Neural cell (in vitro differentiated cells): ENCODE measurements at regions not wholly inside any gene's neighbourhood (a gene's known extent, or its start where the extent isn't known, plus 50 kb on each side); places are given as distances from the start of the nearest gene placed in this dataset.

Source experiments
- H2AFZ ChIP-seq: fragments of 200-600, 300-800 bp; sonication (generic), shearing (Covaris generic); 2 replicates; pipeline ENCODE4 v1.6.0; 2014; ENCODE audit warnings: low read depth, mild to moderate bottlenecking, antibody characterized with exemption, low read length, moderate library complexity
- H3F3A ChIP-seq: fragments of 200-600 bp; shearing (Covaris generic); 2 replicates; pipeline ENCODE4 v1.6.1; 2016; ENCODE audit warnings: mild to moderate bottlenecking, moderate library complexity, mixed read lengths, antibody characterized with exemption, low read length; ENCODE audit not compliant: insufficient read depth, poor library complexity, severe bottlenecking
- H3K27ac ChIP-seq: fragments of 200-600, 300-800 bp; sonication (generic), shearing (Covaris generic); 2 replicates; pipeline ENCODE4 v1.5.1; 2014; ENCODE audit warnings: mild to moderate bottlenecking, low read length, moderate library complexity
- H3K27me3 ChIP-seq: fragments of 300-800, 200-600 bp; sonication (generic), shearing (Covaris generic); 2 replicates; pipeline ENCODE4 v1.6.0; 2014; ENCODE audit warnings: mild to moderate bottlenecking, low read depth, low read length, moderate library complexity; ENCODE audit not compliant: insufficient read depth
- H3K36me3 ChIP-seq: fragments of 300-800, 200-600 bp; sonication (generic), shearing (Covaris generic); 2 replicates; pipeline ENCODE4 v1.5.1; 2014; ENCODE audit warnings: mild to moderate bottlenecking, antibody characterized with exemption, low read length, moderate library complexity; ENCODE audit not compliant: insufficient read depth
- H3K4me2 ChIP-seq: fragments of 300-800, 200-600 bp; sonication (generic), shearing (Covaris generic); 2 replicates; pipeline ENCODE4 v1.6.0; 2014; ENCODE audit warnings: mild to moderate bottlenecking, low read length
- H3K4me3 ChIP-seq: fragments of 300-800, 200-600 bp; sonication (generic), shearing (Covaris generic); 2 replicates; pipeline ENCODE4 v1.5.1; 2014; ENCODE audit warnings: mild to moderate bottlenecking, low read length, moderate library complexity
- H3K79me2 ChIP-seq: fragments of 200-600 bp; shearing (Covaris generic); replicated peaks from 2 replicates; pipeline ENCODE4 v1.6.0; 2014; ENCODE audit warnings: mild to moderate bottlenecking, low read length, moderate library complexity; ENCODE audit not compliant: insufficient read depth
- H3K9ac ChIP-seq: fragments of 300-800, 200-600 bp; sonication (generic), shearing (Covaris generic); 2 replicates; pipeline ENCODE4 v1.6.1; 2016; ENCODE audit warnings: mild to moderate bottlenecking, low read length, mixed read lengths
- H3K9me2 ChIP-seq: fragments of 200-600 bp; shearing (Covaris generic); 2 replicates; pipeline ENCODE4 v1.6.1; 2016; ENCODE audit warnings: mild to moderate bottlenecking, low read length, mixed read lengths; ENCODE audit not compliant: insufficient read depth
- H3K9me3 ChIP-seq: fragments of 200-600, 300-800 bp; sonication (generic), shearing (Covaris generic); 2 replicates; pipeline ENCODE4 v1.6.1; 2016; ENCODE audit warnings: mild to moderate bottlenecking, mixed run types, low read length, moderate library complexity, mixed read lengths
- H4K20me1 ChIP-seq: fragments of 200-600 bp; shearing (Covaris generic); 2 replicates; pipeline ENCODE4 v1.6.1; 2016; ENCODE audit warnings: mild to moderate bottlenecking, mixed run types; ENCODE audit not compliant: insufficient read depth
- CTCF ChIP-seq: fragments of 450-650 bp; IDR thresholded peaks from 2 replicates; pipeline ENCODE4 v1.5.1; 2014; ENCODE audit warnings: antibody characterized with exemption, mild to moderate bottlenecking, moderate library complexity; ENCODE audit not compliant: poor library complexity, severe bottlenecking
- EP300 ChIP-seq: fragments of 450-650 bp; conservative IDR thresholded peaks from 2 replicates; pipeline ENCODE4 v1.6.1; 2014; ENCODE audit warnings: antibody characterized with exemption, mild to moderate bottlenecking, moderate library complexity; ENCODE audit not compliant: poor library complexity, severe bottlenecking
- EZH2 ChIP-seq: fragments of 200-600, 300-800 bp; shearing (Covaris generic), sonication (generic); IDR thresholded peaks from 2 replicates; pipeline ENCODE4 v1.6.1; 2014; ENCODE audit warnings: antibody characterized with exemption, low read length, borderline replicate concordance, mild to moderate bottlenecking; ENCODE audit not compliant: insufficient read depth, poor library complexity, severe bottlenecking
- REST ChIP-seq: IDR thresholded peaks from 2 replicates; pipeline ENCODE4 v1.6.1; 2012; ENCODE audit warnings: borderline replicate concordance
- SMC3 ChIP-seq: fragments of 450-650 bp; conservative IDR thresholded peaks from 2 replicates; pipeline ENCODE4 v1.6.1; 2014; ENCODE audit warnings: antibody characterized with exemption, mild to moderate bottlenecking, moderate library complexity; ENCODE audit not compliant: poor library complexity

- TF ChIP-seq EP300 (no peak), SMC3 (no peak), EZH2 (no peak), REST (no peak)
These were observed 447.6 kb upstream of the ZMIZ1 start for GRCh38 chr10:78620985-78621799.

GRCh38 chr10:78623578-78624215 is 445.1 kb upstream of the ZMIZ1 start:
- H3K27me3 ChIP-seq: no peaks in the 10 kb centered on the region
- no peaks in the 10 kb centered on the region for H4K20me1 ChIP-seq
- no peak for TF ChIP-seq EP300
- no peak for TF ChIP-seq REST
- TF ChIP-seq CTCF: no peak
- no peak overlapping the region for H3K27ac ChIP-seq
- no peaks in the 10 kb centered on the region for H3K9me3 ChIP-seq
- no peaks in the 10 kb centered on the region for H3F3A ChIP-seq
- H3K9me2 ChIP-seq: no peaks in the 10 kb centered on the region
- no peak overlapping the region for H3K4me3 ChIP-seq
- no peaks in the 10 kb centered on the region for H3K36me3 ChIP-seq
- H3K79me2 ChIP-seq: no peaks in the 10 kb centered on the region
- no peak overlapping the region for H3K9ac ChIP-seq
- H3K4me2 ChIP-seq: no peak overlapping the region
- H2AFZ ChIP-seq: no peak overlapping the region

More at GRCh38 chr10:78620985-78621799, 447.6 kb upstream of the ZMIZ1 start:
- Histone ChIP-seq H3K9me3 (no peaks in the 10 kb centered on the region), H3K4me2 (no peak overlapping the region), H3K27me3 (no peaks in the 10 kb centered on the region), H3K4me3 (no peak overlapping the region), H2AFZ (no peak overlapping the region), H3F3A (no peaks in the 10 kb centered on the region), H3K9me2 (no peaks in the 10 kb centered on the region), H3K36me3 (no peaks in the 10 kb centered on the region), H3K79me2 (no peaks in the 10 kb centered on the region), H3K27ac (no peak overlapping the region), H3K9ac (no peak overlapping the region), H4K20me1 (no peaks in the 10 kb centered on the region)
